ENCODE measurements at regions not wholly inside any gene's neighbourhood (a gene's known extent, or its start where the extent isn't known, plus 50 kb on each side); places are given as distances from the start of the nearest gene placed in this dataset.

DNA sequence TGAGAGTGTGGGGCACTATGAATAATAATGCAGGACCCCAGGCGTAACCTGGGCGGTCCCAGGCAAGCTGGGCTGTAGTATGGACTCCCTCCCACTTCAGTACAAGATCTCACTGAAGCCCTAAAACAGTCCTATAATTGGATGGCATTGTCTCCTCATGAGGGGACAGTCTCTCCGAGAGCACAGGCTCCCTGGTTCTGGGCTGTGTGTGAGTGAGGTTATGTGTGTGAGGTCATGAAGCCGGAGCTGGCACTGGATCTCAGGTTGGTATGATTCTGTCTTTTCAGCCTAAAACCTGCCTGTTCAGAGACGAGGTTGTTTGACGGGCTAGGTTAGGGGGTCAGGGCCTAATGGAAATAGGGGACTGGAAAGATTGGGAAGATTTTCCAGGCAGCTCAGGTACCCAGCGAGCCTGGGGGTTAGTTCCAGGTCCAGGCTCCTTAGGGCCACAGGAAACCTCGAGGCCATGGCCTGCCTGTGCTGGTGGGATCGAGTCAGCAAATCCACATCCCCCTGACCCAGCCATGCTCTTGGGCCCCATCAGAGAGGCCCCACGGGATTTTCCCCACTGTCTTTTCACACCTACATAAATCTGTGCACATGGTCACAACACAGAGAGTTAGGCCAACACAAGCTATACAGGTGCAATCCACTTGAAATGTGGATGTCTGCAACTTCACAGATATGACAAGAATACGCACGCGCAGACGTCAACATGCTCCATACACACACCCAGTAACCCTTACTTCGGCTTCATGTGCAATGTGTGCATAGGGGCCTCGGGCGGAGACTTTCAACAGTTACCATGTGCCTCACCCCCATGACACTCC, 94.8 kb downstream of the INHBB start:
- no peak for DNase-seq (ENCODE audit: low read depth)

DNA sequence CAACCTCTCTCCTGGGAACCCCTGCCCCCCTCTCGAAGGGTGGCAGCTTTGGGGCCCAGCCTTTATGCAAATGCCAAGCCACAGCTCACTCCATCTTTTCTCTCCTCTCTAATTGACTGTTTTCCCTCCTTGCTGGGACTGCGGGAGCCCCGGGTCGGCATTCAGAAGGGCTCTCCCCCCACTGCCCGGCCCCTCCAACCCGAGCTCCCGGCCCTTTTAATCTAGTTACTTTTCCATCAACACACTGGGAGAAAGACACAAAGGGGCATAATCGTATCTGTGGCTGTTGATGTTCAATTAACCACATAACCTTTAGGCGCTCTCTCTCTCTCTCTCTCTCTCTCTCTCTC, 95.4 kb downstream of the INHBB start:
- DNase-seq (ENCODE audit: low read depth): no peak

GRCh38 chr2:120441744-120442471, 96.0 kb downstream of the INHBB start:
- no peak for DNase-seq (ENCODE audit: low read depth)

- DNase-seq (ENCODE audit: low read depth): no peak
Observed at GRCh38 chr2:120442541-120442922, 96.6 kb downstream of the INHBB start.

GRCh38 chr2:120442923-120443571, 97.1 kb downstream of the INHBB start:
- no peak for DNase-seq (ENCODE audit: low read depth)

DNA sequence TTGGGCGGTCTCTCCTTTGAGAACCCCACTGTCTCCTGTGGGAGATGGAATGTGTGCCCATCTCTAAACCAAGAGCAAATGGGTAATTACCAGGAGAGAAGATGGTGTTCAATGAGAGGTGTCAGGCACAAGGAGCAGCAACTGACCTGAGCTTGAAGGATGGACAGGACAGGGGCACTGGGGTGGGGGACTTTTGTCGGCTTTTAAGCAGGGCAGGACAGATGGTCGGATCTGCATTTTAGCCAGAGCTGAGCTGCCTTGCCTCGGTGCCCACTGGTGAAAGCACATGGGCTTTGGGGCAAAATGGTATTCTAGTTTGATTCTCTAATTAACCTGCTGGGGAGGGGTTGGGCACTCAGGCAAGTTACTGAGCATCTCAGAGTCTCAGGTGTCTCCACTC, 98.0 kb downstream of the INHBB start:
- no peak for DNase-seq (ENCODE audit: low read depth)

- DNase-seq (ENCODE audit: low read depth): no peak
Observed at GRCh38 chr2:120444691-120445240, 98.8 kb downstream of the INHBB start.

GRCh38 chr2:120445449-120446143, 99.7 kb downstream of the INHBB start:
- DNase-seq (ENCODE audit: low read depth): no peak

DNA sequence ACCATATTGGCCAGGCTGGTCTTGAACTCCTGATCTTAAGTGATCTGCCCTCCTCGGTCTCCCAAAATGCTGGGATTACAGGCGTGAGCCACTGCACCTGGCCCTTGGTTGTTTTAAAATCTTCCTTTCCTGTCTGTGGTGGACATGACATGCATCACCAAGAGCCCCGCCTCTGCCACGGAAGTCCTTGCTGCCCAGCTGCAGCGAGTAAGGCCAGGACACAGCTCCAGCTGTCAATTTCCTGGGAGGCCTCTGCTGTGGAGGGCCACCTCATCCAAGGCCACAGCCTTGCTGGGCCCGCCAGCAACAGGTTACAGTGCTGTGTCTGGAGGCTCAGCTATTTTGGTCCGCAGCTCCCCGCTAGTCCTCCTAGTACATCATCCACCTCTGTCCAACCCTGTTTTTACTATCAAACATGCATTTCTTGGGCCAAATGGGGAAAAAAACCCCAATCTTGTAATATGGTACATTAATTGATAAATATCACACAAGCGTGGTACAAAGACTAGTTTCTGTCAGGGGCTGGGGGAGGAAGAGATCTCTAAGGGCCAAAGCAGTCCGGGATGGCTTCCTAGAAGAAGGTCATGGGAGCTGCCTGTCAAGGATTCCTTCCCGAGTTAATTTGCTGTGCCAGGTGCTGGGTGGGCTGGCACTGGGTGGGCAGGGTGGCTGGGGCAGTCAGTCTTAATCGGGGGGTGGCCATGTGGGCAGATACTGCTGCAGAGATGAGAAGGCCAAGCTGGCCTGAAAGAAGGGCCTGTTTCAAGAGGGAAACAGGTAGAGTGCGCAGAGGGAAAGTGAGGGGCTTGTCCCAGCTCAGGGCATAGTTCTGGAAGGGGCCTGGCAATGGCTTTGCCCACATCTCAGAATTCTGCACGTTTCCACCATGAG, 100.5 kb downstream of the INHBB start:
- no peak for DNase-seq (ENCODE audit: low read depth)

DNA sequence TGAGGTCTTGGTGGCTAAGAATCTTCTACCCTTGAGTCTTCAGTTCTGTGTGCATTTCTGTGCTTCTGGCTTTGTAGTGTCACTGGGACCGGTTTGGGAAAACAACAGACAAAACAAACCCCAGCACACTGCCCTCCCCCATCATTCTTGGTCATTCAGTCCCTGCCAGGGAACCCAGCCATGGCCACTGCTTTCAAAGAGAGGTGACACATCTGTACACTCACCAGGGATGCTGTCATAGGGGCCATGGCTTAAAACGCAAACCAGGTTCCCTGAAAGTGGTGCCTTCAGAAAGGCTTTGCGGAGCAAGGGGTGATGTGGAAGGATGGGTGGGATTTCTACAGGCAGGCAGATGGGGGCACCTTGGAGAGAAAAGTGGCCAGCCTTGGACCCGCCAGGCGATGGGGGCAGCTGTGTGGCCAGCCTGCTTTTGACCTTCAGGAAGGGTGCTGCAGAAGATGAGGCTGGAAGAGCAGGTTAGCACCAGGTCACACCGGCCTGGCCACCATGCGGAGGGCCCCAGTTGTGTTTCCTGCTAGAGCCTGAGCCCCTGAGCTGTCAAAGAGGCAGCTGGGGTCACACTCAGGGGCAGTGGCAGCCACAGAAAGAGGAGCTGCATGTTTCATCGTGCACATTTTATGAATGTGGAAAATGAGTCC, 101.3 kb downstream of the INHBB start:
- DNase-seq (ENCODE audit: low read depth): no peak

DNA sequence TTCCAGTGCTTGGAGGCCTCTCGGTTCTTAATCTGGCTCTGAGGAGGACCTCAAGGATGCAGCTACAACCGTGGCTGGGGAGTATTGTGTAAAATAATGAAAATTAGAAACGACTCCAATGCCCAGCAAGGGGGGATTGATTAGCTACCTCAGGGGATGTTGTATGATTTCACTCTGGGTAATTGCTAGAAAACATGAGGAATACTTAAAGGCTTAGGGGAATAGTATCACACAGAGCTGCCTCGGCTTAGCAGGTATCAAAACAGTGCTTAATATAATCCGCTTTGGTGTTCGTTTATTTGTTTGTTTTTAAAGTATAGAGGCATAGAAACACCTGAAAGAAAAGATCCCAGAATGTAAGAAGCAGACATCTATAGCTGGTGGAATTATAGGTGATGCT, 102.5 kb downstream of the INHBB start:
- DNase-seq (ENCODE audit: low read depth): no peak

- DNase-seq (ENCODE audit: low read depth): no peak
Observed at GRCh38 chr2:120448961-120449810, 103.2 kb downstream of the INHBB start.

- no peak for DNase-seq (ENCODE audit: low read depth)
Observed at GRCh38 chr2:120450196-120450820, 104.4 kb downstream of the INHBB start.

GRCh38 chr2:120451334-120451733, 105.4 kb downstream of the INHBB start:
- DNase-seq (ENCODE audit: low read depth): no peak

DNA sequence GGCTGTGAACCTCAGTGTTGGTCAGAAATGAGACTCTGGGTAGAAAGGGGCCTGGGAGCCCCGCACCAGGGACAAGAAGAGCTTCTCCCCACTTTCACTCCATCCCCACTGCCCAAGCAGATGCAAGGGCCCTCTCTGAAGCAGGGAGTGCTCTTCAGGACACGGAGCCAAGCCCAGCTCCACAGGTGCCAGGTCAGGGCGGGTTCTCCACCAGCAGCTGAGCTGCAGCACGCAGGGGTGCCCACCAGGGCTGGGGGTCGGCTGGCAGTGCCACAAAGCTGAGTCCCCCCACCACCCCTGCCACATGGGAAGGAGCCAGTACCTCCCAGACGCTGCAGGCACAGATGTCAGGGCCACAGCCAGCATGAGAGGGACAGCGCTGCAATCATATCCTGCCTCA, 106.2 kb downstream of the INHBB start:
- no peak for DNase-seq (ENCODE audit: low read depth)

GRCh38 chr2:120452945-120453634, 107.2 kb downstream of the INHBB start:
- no peak for DNase-seq (ENCODE audit: low read depth)

- no peak for DNase-seq (ENCODE audit: low read depth)
Observed at GRCh38 chr2:120453635-120453998, 107.7 kb downstream of the INHBB start.

- DNase-seq (ENCODE audit: low read depth): no peak
Observed at GRCh38 chr2:120454654-120455385, 108.9 kb downstream of the INHBB start.

Measured in stimulated activated CD8-positive, alpha-beta memory T cell treated with anti-CD3 and anti-CD28 coated beads, Interleukin-7, amount 100 ng/mL, for 24 hours (primary cell).